CD14-positive monocyte (primary cell): ENCODE measurements at regions not wholly inside any gene's neighbourhood (a gene's known extent, or its start where the extent isn't known, plus 50 kb on each side); places are given as distances from the start of the nearest gene placed in this dataset.

Experiments
- DNase-seq, 3 donors: peaks; one replicate each; pipeline ENCODE4 v3.0.0-alpha.2; 2011 to 2022
- H2AFZ ChIP-seq: 2 replicates; pipeline ENCODE4 v1.6.0; 2012; ENCODE audit warnings: mild to moderate bottlenecking, low read depth, low read length, inconsistent platforms; ENCODE audit not compliant: insufficient read depth, poor library complexity, severe bottlenecking
- H3K27ac ChIP-seq, 2 donors: 1 replicate in 1 of 2; 2 replicates in 1 of 2; pipeline ENCODE4 v1.5.1; 2012 to 2013; ENCODE audit warnings: low read length in 2 of 2, control low read depth in 1 of 2, inconsistent platforms in 1 of 2, low read depth in 1 of 2, mild to moderate bottlenecking in 1 of 2
- H3K27me3 ChIP-seq, 2 donors: one replicate each; pipeline versions ENCODE4 v1.6.0 to v1.6.1; 2011 to 2013; ENCODE audit warnings: low read length in 2 of 2; ENCODE audit not compliant: control insufficient read depth in 2 of 2, insufficient read depth in 2 of 2
- H3K36me3 ChIP-seq, 2 donors: replicated peaks in 1 of 2; 1 replicate in 1 of 2; 2 replicates in 1 of 2; pipeline versions ENCODE4 v1.5.1 to v1.6.1; 2012 to 2013; ENCODE audit warnings: low read length in 2 of 2, control low read depth in 1 of 2, inconsistent platforms in 1 of 2, mild to moderate bottlenecking in 1 of 2; ENCODE audit not compliant: insufficient read depth in 2 of 2, control insufficient read depth in 1 of 2
- H3K4me1 ChIP-seq, 2 donors: 1 replicate in 1 of 2; 2 replicates in 1 of 2; pipeline versions ENCODE4 v1.5.1 to v1.6.1; 2012 to 2013; ENCODE audit warnings: low read length in 2 of 2, control low read depth in 1 of 2, inconsistent platforms in 1 of 2, mild to moderate bottlenecking in 1 of 2, moderate library complexity in 1 of 2; ENCODE audit not compliant: insufficient read depth in 2 of 2, control insufficient read depth in 1 of 2
- H3K4me2 ChIP-seq: replicated peaks from 2 replicates; pipeline ENCODE3; 2012; ENCODE audit warnings: low read length, moderate library complexity, mild to moderate bottlenecking; ENCODE audit not compliant: poor library complexity, severe bottlenecking; ENCODE audit errors: extremely low read depth
- H3K4me3 ChIP-seq, 3 experiments: fragments of 200-600 bp in 1 of 3; sonication (generic) in 1 of 3; replicated peaks in 1 of 3; 1 replicate in 2 of 3; 2 replicates in 1 of 3; pipeline ENCODE4 v1.5.1; 2011 to 2013; ENCODE audit warnings: low read length in 3 of 3, mild to moderate bottlenecking in 3 of 3, control low read depth in 2 of 3, low read depth in 2 of 3, inconsistent platforms in 1 of 3, moderate library complexity in 1 of 3
- H3K79me2 ChIP-seq: 2 replicates; pipeline ENCODE4 v1.6.0; 2012; ENCODE audit warnings: mild to moderate bottlenecking, control low read depth, inconsistent platforms, low read length, moderate library complexity; ENCODE audit not compliant: insufficient read depth
- H3K9ac ChIP-seq: 2 replicates; pipeline ENCODE4 v1.6.0; 2017; ENCODE audit warnings: low read length, mild to moderate bottlenecking; ENCODE audit not compliant: insufficient read depth, poor library complexity, severe bottlenecking
- H3K9me3 ChIP-seq, 2 donors: replicated peaks in 1 of 2; 1 replicate in 1 of 2; 2 replicates in 1 of 2; pipeline versions ENCODE4 v1.5.1 to v1.6.1; 2012 to 2013; ENCODE audit warnings: low read length in 2 of 2, control low read depth in 1 of 2; ENCODE audit not compliant: control insufficient read depth in 1 of 2, insufficient read depth in 1 of 2
- H4K20me1 ChIP-seq: 2 replicates; pipeline ENCODE4 v1.6.0; 2012; ENCODE audit warnings: mild to moderate bottlenecking, low read length, control low read depth, moderate library complexity; ENCODE audit not compliant: insufficient read depth
- H3K27ac Mint-ChIP-seq, 7 donors: one replicate each; pipeline ENCODE4 v1.8.0; 2020; ENCODE audit warnings: mild to moderate bottlenecking in 7 of 7, mixed read lengths in 7 of 7, moderate library complexity in 6 of 7, inconsistent platforms in 2 of 7
- H3K27me3 Mint-ChIP-seq, 3 donors: one replicate each; pipeline ENCODE4 v1.8.0; 2021 to 2022; ENCODE audit warnings: low read depth in 3 of 3, mild to moderate bottlenecking in 3 of 3, mixed read lengths in 3 of 3, moderate library complexity in 3 of 3, inconsistent platforms in 1 of 3
- H3K36me3 Mint-ChIP-seq, 2 donors: one replicate each; pipeline ENCODE4 v1.8.0; 2020; ENCODE audit warnings: mixed read lengths in 2 of 2, inconsistent platforms in 1 of 2, mild to moderate bottlenecking in 1 of 2
- H3K4me1 Mint-ChIP-seq: one replicate; pipeline ENCODE4 v1.8.0; 2020; ENCODE audit warnings: mild to moderate bottlenecking, mixed read lengths
- H3K4me3 Mint-ChIP-seq, 2 donors: one replicate each; pipeline ENCODE4 v1.8.0; 2020; ENCODE audit warnings: mild to moderate bottlenecking in 2 of 2, mixed read lengths in 2 of 2, moderate library complexity in 1 of 2
- H3K9me3 Mint-ChIP-seq, 7 donors: one replicate each; pipeline ENCODE4 v1.8.0; 2020 to 2022; ENCODE audit warnings: mixed read lengths in 7 of 7, mild to moderate bottlenecking in 6 of 7, moderate library complexity in 6 of 7, inconsistent platforms in 2 of 7
- WGBS: methylation state at CpG from one replicate; pipeline ENCODE4 v1.1.5; 2013; ENCODE audit warnings: missing lambda C conversion rate; ENCODE audit not compliant: insufficient coverage; 5-methylcytosine and 5-hydroxymethylcytosine counted together
- intact Hi-C, 2 donors: fragments of 100-400 bp; cut with micrococcal nuclease; formaldehyde crosslinking; loops; one replicate each; pipeline versions ENCODE4 v1.15.0 to v1.15.1; 2023
- TF ChIP-seq, protein P1 (sequence below): fragments of 200-600 bp; IDR thresholded peaks from one replicate; pipeline ENCODE4 v1.8.0; 2022; ENCODE audit warnings: antibody characterized with exemption, mild to moderate bottlenecking

GRCh38 chrX:97846228-97846627, 962.5 kb downstream of the RPA4 start:
- Mint-ChIP-seq H3K4me1 (no peaks in the 10 kb centered on the region), H3K27me3 (peaks cover 1 to 2% (median 2%) of the 10 kb centered on the region in 3 donors), H3K27ac (no peak overlapping the region), H3K36me3 (no peaks in the 10 kb centered on the region), H3K9me3 (peaks cover 46 to 76% (median 58%) of the 10 kb centered on the region in 7 donors), H3K4me3 (no peak overlapping the region)
- H3K27ac ChIP-seq, result no peak overlapping the region
- H3K36me3 ChIP-seq, result no peaks in the 10 kb centered on the region
- H3K79me2 ChIP-seq, result no peaks in the 10 kb centered on the region
- no peaks in the 10 kb centered on the region for H4K20me1 ChIP-seq
- no peak overlapping the region for H2AFZ ChIP-seq
- TF ChIP-seq, protein P1, sequence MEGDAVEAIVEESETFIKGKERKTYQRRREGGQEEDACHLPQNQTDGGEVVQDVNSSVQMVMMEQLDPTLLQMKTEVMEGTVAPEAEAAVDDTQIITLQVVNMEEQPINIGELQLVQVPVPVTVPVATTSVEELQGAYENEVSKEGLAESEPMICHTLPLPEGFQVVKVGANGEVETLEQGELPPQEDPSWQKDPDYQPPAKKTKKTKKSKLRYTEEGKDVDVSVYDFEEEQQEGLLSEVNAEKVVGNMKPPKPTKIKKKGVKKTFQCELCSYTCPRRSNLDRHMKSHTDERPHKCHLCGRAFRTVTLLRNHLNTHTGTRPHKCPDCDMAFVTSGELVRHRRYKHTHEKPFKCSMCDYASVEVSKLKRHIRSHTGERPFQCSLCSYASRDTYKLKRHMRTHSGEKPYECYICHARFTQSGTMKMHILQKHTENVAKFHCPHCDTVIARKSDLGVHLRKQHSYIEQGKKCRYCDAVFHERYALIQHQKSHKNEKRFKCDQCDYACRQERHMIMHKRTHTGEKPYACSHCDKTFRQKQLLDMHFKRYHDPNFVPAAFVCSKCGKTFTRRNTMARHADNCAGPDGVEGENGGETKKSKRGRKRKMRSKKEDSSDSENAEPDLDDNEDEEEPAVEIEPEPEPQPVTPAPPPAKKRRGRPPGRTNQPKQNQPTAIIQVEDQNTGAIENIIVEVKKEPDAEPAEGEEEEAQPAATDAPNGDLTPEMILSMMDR, result no peak
- H3K27me3 ChIP-seq, result no peaks in the 10 kb centered on the region
- H3K9ac ChIP-seq, result no peak overlapping the region
- intact Hi-C loops, result no loop called here
- no peaks in the 10 kb centered on the region for H3K4me1 ChIP-seq
- no peak overlapping the region for H3K4me3 ChIP-seq
- peaks cover 71 to 74% of the 10 kb centered on the region in 2 donors for H3K9me3 ChIP-seq
- DNase-seq, result no peak
- no peak overlapping the region for H3K4me2 ChIP-seq
- WGBS, result 96% methylated on average over 8 of the region's 12 CpGs

DNA sequence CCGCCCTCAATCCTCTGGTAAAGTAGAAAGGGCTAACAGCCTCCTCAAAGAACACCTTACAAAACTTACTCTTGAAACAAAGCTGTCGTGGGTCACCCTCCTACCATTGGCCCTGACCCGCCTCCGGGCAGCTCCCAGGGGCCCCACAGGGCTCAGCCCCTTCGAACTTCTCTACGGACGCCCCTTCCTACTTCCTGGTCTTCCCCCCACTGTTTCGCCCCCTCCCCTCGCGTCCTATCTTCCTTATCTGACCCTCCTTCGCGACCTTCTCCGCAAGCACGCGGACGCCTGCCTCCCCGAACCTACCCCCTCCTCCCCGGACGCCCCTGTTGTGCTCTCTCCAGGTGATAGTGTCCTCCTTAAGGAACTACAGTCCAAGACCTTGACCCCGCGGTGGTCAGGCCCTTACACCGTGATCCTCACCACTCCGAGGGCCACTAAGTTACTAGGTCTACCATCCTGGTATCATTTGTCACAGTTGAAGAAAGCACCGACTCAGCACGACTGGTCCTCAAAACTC, 963.1 kb downstream of the RPA4 start:
- no peaks in the 10 kb centered on the region for H3K36me3 ChIP-seq
- WGBS, result 94% methylated on average over 5 of the region's 25 CpGs
- no peak overlapping the region for H3K4me3 ChIP-seq
- no peaks in the 10 kb centered on the region for H3K4me1 ChIP-seq
- no peaks in the 10 kb centered on the region for H4K20me1 ChIP-seq
- TF ChIP-seq, protein P1, result no peak
- Mint-ChIP-seq H3K36me3 (no peaks in the 10 kb centered on the region), H3K27me3 (peaks cover 0 to 4% (median 2%) of the 10 kb centered on the region in 3 donors), H3K4me1 (no peaks in the 10 kb centered on the region), H3K4me3 (no peak overlapping the region), H3K27ac (no peak overlapping the region), H3K9me3 (peaks cover 42 to 74% (median 54%) of the 10 kb centered on the region in 7 donors)
- H3K4me2 ChIP-seq, result no peak overlapping the region
- intact Hi-C loops, result no loop called here
- no peak for DNase-seq
- H3K9ac ChIP-seq, result no peak overlapping the region
- no peak overlapping the region for H2AFZ ChIP-seq
- peaks cover 71% of the 10 kb centered on the region in 2 donors for H3K9me3 ChIP-seq
- no peaks in the 10 kb centered on the region for H3K79me2 ChIP-seq
- H3K27me3 ChIP-seq, result no peaks in the 10 kb centered on the region
- no peak overlapping the region for H3K27ac ChIP-seq
